ENCODE measurements at regions not wholly inside any gene's neighbourhood (a gene's known extent, or its start where the extent isn't known, plus 50 kb on each side); places are given as distances from the start of the nearest gene placed in this dataset.

- no peaks in the 10 kb centered on the region for H3K4me1 ChIP-seq
- intact Hi-C loops (cut with DNase I), result no loop called here
- H3K4me3 ChIP-seq (replicated peaks in 1 of 3), result no peak overlapping the region
- no peaks in the 10 kb centered on the region for H3K36me3 ChIP-seq
- no peaks in the 10 kb centered on the region for H3K9me3 ChIP-seq
- H3K27ac ChIP-seq, result no peak overlapping the region
- DNase-seq, result no peak
- WGBS, 2 donors, result 75 to 80% methylated on average over 2 of the region's 2 CpGs
- TF ChIP-seq CTCF (IDR thresholded peaks at IDR 0.05) (no peak), POLR2A (IDR thresholded peaks at IDR 0.05) (no peak)
- H3K27me3 ChIP-seq, result no peaks in the 10 kb centered on the region
Measured at GRCh38 chr14:86936556-86936955, 1056.4 kb downstream of the GALC start.

DNA sequence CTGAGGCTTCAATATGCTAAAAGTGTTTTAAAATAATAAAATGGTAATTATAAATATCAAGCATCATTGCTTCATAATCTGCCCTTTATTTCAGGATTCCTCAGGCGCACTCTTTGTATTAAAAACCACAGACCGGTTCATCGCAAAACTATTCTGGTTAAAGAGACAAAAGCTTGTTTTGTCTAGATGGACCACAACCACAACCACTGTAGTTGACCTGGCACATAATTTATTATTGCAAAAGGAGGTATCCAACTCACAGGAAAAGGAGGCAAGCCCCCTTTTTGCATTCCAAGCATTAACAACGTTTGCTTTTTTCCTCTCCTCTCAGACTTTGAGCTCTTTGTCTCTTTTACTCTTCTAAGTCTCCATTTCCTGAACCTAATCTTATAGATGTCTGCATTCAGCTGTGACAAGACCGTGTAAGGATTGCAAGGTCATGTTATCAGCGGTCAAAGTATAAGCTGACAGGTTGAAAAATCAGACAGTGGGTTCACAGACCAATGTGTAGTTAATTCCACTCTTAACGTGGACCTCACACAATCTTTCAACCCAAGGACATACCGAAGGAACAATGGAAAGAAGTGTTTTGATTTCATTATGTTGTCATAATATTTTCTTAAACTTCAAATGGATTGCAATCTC, 1057.6 kb downstream of the GALC start:
- no peaks in the 10 kb centered on the region for H3K36me3 ChIP-seq
- TF ChIP-seq CTCF (IDR thresholded peaks at IDR 0.05) (no peak), POLR2A (IDR thresholded peaks at IDR 0.05) (no peak)
- intact Hi-C loops (cut with DNase I), result no loop called here

DNA sequence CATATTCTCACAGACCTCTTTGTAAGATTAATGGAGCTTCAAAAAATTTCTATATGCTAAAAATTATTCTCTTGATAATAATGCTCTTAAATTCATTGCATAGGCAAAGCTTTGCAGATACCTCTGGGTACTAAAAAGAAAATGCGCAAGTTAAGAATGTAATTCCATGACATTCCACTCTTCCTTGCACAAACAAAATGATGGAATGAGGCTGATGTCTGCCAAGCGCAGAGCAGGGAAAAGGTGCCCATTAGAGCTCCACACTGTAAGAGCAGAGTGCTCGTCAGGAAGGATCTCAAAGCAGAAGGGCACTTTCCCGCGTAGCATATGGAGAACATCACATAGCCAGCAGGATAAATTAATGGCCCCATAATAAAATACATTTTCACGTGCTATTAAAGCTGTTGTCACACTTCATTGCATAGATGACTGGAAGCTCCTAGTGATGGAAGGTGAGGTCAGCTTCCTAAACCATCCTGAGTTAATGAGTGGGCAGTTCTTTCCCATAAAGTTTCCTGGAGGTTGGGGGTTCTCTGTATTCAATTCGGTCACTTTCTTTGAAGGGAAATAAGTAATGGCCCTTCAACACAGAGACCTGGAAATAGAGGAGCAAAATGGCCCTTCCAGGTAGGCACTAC, 1058.9 kb downstream of the GALC start:
- DNase-seq, result no peak
- H3K4me1 ChIP-seq, result no peaks in the 10 kb centered on the region
- WGBS, 2 donors, result 92 to 95% methylated on average over 7 of the region's 7 CpGs
- no peak for TF ChIP-seq CTCF (IDR thresholded peaks at IDR 0.05)
- TF ChIP-seq POLR2A (IDR thresholded peaks at IDR 0.05), result no peak
- no peaks in the 10 kb centered on the region for H3K27me3 ChIP-seq
- H3K27ac ChIP-seq, result no peak overlapping the region
- no peak overlapping the region for H3K4me3 ChIP-seq (replicated peaks in 1 of 3)
- intact Hi-C loops (cut with DNase I), result no loop called here
- no peaks in the 10 kb centered on the region for H3K36me3 ChIP-seq
- H3K9me3 ChIP-seq, result no peaks in the 10 kb centered on the region

More for the DNA sequence above, 1057.6 kb downstream of the GALC start:
- Histone ChIP-seq H3K4me3 (replicated peaks in 1 of 3) (no peak overlapping the region), H3K9me3 (no peaks in the 10 kb centered on the region), H3K4me1 (no peaks in the 10 kb centered on the region), H3K27ac (no peak overlapping the region), H3K27me3 (no peaks in the 10 kb centered on the region)
- 48 to 53% methylated on average over 8 of the region's 8 CpGs for WGBS, 2 donors
- DNase-seq, result no peak

- intact Hi-C loops (cut with DNase I), result no loop called here
- TF ChIP-seq POLR2A (IDR thresholded peaks at IDR 0.05), result no peak
- no peak for TF ChIP-seq CTCF (IDR thresholded peaks at IDR 0.05)
- no peak overlapping the region for H3K27ac ChIP-seq
- no peaks in the 10 kb centered on the region for H3K27me3 ChIP-seq
- no peak for DNase-seq
- H3K36me3 ChIP-seq, result no peaks in the 10 kb centered on the region
- 88 to 89% methylated on average over 2 of the region's 2 CpGs for WGBS, 2 donors
- no peak overlapping the region for H3K4me3 ChIP-seq (replicated peaks in 1 of 3)
- H3K4me1 ChIP-seq, result no peaks in the 10 kb centered on the region
- H3K9me3 ChIP-seq, result no peaks in the 10 kb centered on the region
Measured at GRCh38 chr14:86933460-86933859, 1059.5 kb downstream of the GALC start.

DNA sequence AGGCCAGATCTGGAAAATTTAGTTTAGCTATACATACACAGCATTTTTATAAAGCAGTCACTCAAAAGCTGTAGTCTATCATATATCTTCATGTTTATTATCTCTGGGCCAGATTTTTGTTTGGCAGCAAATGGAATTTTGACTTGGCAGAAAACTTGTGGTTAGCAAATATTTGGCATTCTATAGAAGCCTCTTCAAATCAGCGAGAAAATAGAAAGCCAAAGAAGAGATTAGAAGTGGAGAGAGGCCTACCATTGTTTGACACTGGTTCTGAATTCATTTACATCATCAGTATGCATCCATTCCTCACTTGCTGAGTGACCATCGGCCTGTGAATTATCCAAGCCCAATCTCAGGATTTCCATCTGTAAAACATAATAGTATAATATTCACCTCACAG, 1077.6 kb downstream of the GALC start:
- no peak overlapping the region for H3K4me3 ChIP-seq (replicated peaks in 1 of 3)
- TF ChIP-seq POLR2A (IDR thresholded peaks at IDR 0.05) (no peak), CTCF (IDR thresholded peaks at IDR 0.05) (no peak)
- no peaks in the 10 kb centered on the region for H3K36me3 ChIP-seq
- no peak overlapping the region for H3K27ac ChIP-seq
- no peak for DNase-seq
- intact Hi-C loops (cut with DNase I), result no loop called here
- no peaks in the 10 kb centered on the region for H3K27me3 ChIP-seq
- no peaks in the 10 kb centered on the region for H3K4me1 ChIP-seq
- 59 to 60% methylated on average over 2 of the region's 2 CpGs for WGBS, 2 donors
- no peaks in the 10 kb centered on the region for H3K9me3 ChIP-seq

Measured in thyroid gland (tissue), 4 donors.